GM18868 (cell line): ENCODE measurements at regions not wholly inside any gene's neighbourhood (a gene's known extent, or its start where the extent isn't known, plus 50 kb on each side); places are given as distances from the start of the nearest gene placed in this dataset.
A peak's percentile ranks its signal among the peaks of the same experiment; 100 is the strongest.

Experiments used
- ATAC-seq: cut with Tn5 transposase; IDR thresholded peaks from one replicate; pipeline ENCODE4 v1.9.1; 2021; ENCODE audit warnings: mild to moderate bottlenecking, moderate library complexity; ENCODE audit not compliant: unreplicated experiment

DNA sequence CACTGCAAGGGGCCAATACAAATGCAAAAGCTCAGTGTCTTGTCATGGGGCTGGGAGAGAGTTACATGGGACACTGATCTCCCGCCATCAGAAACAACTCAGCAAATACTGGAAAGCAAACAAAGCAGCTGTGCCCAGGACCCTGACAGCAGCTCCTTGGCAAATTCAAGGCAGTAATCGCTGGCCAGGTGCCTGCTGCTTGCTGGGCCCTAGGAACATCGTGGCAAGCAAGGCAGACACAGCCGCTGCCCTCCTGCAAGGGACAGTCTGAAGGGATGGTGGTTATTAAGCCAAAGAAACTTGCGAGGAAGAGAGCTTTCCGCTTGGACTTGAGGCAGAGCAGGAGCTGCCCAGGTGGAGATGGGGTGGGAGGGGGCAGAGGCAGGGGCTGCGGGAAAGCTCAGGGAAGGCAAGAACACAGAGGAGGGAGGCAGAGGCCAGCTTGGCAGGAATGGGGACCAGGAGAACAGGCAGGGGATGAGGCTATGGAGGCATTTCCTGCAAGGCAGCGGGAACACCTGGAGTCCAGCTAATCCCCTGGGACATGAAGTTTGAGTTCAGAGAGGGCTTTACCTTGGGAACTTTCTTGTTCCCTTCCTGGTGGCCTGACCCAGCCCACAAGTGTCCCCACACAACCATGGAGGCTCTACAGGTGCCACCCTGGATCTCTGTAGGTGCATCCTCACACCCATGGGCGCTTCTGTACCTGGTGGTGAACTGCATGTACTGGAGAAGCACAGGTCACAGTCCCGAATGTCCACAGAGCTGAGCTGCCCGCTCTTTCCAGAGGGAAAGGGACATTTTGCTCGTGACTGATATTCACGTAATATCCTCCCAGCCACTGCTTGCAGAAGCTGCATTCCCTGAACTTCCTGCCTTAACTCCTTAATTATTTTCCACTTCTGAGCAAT lies 78.7 kb upstream of the ATP2B2 start:
- ATAC-seq, result no peak

DNA sequence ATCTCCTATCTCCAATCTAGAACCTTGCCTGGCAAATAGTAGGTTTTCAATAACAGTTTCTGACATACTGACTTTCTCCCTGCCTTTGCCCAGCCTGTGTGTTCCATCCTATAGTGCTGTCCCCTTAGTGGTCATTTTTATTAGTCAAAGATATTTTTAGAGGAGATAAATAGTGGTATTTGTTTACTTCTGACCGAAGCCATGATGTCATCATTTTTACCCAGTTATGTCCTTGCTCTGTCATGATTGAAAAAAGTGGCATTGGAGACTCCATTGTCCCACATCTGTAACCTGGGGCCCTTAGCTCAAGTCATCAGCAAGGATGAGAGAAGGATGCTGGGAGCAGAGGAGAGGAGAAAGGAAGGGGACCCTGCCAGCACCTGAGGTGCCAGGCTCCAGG lies 80.6 kb upstream of the ATP2B2 start:
- no peak for ATAC-seq

DNA sequence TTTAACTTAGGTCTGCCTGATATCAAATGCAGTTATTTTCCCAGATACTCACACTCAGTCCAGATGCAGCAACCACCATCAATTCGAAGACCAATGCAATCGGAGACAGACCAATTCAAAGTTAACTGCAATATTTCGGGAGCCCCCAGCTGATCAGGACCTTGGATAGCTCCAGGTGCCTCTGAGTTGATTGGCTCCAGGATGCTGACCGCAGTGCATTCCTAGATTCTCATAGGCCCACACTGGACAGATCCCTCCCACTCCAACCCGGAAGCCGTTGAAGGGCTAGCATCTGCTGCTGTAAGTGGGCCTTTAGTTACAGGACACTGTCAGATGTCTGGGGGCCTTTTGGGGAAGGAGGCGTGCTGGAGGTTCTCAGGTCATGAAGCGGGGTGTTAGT lies 89.5 kb upstream of the ATP2B2 start:
- no peak for ATAC-seq

DNA sequence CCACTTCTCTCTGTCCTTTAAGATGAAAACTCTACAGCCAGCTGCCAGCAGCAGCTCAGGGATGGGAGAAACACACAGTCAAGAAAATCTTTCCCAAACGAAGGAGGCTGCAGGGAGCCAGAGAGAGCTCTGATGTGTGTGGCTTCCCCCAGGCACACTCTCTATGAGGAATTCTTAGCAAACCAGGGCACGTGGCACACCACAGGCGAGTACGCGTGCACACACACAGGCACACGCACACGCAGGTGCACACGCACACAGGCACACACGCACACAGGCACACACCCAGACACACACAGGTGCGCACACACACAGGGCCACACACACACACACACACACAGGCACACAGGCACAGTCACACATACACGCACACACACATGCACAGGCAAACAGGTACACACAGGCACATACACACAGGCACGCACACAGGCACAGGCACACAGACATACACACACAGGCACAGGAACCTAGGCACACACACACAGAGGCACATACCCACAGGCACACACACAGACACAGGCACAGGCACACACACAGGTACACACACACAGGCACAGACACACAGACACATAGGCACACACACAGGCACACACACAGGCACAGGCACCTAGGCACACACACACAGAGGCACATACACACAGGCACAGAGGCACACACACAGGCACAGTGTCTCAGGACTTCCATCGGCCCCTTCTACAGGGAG lies 91.5 kb upstream of the ATP2B2 start:
- ATAC-seq, result no peak

DNA sequence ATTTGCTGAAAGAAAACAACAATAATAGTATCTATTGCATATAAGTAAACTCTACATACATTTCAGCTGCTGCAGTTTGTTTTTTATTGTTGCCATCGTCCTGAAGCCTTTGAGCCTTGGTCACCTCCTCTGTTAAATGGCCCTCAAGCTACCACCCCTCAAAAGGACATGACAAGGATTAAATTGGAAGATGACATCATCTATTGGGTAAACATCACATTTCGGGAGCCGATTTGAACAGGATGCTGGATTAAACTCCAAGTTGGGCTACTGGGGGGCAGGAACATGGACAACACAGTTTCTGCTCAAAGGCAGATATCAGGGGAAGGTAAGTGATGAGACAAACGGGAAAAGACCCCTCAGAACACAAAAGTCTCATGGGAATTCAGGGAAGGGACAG lies 92.3 kb upstream of the ATP2B2 start:
- no peak for ATAC-seq

DNA sequence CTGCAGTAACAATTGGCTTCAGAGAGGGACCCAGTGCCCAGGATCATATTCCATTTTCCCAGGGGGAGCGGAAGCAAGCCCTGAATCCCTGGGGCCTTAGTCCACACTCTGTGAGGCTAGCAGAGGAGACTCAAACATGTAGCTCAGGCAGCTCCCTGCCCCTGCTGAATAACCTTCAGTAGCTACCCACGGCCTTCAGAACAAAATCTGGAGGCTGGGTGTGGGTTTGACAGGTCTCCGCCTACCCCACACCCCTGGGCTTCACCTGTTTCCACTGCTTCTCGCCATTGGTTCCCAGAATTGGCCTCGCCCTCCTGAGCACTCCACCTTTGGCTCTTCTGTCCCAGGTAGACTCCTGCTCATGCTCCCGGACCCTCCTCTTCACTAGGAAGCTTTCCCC lies 93.6 kb upstream of the ATP2B2 start:
- no peak for ATAC-seq

DNA sequence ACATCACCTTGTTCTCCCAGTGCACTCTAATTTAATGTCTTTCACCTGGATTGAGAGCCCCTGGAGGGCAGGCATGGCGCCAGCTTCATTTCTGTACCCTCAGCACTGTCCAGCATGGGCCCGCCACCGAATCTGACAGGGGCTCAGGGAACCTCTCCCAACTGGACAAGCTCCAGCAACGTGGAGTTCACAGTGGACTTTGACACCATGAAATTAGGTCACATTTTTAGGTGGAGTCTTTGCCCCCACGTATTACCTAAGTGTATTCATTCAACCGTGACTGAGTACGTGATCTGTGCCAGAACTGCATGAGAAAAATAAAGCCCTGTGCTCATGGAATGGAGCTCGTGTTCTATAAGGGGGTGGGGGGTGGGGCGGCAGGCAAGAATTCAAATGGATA lies 94.1 kb upstream of the ATP2B2 start:
- ATAC-seq, result no peak

DNA sequence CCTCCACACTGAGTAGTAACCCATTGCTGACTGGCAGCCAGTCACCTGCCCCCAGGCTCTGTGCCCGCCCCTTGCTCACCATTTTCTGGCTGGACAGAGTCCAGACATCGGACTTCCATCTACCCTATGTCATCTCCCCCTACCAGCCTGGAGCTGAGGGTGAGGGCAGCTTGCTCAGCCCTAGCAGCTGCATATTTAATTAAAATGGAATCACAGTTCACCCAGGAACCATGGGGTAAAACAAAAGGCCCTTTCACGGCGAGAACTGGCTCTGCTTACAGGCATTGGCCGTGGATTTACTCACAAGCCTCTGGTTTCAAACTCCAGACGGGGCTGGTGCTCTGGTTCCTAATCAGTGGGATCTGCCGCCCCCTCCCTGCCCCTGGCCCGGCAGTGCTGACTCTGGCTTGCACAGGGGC lies 94.9 kb upstream of the ATP2B2 start:
- ATAC-seq, result no peak

DNA sequence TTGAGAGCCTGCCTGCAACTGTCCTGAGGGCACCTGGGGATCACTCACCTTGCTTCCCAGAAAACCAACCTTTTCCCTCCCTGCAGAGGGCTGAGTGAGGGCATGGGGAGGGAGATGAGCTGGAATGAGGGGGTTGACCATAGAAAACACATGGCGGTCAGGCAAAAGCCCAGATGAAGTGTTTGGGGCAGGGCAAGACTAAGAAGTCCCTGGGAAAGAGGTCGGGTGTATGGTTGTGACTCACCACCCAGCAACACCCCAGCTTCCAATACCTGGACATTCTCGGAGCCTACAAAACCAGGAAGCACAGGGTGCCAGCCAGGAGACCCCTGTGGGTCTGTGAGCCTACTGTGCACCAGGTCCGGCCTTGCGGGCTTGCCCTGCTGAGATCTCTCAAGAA lies 95.3 kb upstream of the ATP2B2 start:
- no peak for ATAC-seq

DNA sequence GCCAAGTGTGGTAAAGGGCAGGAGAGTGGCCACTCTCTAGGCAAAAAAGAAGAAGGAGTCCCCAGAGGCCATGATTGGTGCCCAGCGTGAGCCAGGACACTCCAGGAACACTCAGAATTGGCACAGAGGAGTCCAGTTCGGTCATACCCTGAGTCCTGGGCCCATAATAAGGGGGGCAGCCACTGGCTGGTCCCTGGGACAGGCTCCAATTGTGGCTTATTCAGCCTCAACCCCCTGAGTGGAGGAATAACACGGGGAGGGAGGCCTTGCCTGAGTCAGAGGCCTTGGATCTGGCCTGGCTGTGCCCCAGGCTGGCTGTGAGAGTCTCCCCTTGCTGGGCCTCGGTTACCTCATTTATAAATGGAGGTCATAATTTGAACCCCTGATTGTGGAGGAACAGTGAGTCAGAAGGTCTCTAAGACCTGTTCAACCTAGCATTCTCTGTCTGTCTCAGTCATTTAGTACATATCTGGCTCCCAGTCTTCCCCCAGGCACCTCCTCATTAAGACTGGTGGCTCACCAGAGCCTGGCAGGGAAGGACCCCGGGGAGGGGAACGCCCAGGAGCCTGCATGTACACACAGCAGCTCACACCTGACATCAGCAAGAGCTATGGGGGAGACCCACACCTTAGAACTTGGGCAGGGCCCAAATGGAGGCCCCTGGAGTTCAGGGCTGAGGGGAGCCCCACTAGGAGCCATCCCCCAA lies 95.9 kb upstream of the ATP2B2 start:
- ATAC-seq, result no peak

DNA sequence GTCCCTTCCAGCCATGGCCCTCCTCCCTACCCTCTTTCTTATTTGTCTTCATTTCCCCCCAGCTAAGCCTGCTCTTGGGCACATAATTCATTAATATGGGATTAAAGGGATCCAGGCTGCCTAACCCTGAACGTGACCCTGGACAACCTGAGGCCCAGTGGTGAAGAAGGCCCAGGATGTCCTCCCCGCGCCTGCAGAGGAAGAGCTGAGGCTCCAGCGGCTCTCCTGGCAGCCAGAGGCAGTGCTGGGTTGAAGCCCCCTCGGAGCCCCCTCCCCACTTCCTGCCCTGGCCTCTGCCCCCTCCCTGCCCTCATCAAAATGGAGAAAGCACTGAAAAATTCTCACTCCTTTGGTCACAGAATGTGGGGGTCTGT lies 96.5 kb upstream of the ATP2B2 start:
- no peak for ATAC-seq

DNA sequence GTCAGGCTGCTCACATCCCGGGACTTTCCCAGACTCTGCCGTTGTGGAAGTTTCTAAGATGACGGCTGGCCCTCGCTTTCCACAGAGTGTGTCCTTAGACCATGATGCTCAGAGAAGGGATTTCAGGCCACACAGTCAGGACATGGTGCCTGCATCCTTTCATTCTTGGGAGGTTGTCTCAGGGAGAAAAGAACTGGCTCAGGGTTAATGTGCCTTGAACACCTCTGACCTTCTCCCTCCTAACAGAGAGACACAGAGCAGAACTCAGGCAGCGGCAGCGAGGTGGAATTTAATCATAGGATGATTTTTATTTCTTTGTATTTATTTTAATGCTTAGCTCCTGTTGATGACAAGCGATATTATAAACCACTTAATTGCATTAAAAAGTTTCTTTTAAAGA lies 96.9 kb upstream of the ATP2B2 start:
- ATAC-seq, result no peak

DNA sequence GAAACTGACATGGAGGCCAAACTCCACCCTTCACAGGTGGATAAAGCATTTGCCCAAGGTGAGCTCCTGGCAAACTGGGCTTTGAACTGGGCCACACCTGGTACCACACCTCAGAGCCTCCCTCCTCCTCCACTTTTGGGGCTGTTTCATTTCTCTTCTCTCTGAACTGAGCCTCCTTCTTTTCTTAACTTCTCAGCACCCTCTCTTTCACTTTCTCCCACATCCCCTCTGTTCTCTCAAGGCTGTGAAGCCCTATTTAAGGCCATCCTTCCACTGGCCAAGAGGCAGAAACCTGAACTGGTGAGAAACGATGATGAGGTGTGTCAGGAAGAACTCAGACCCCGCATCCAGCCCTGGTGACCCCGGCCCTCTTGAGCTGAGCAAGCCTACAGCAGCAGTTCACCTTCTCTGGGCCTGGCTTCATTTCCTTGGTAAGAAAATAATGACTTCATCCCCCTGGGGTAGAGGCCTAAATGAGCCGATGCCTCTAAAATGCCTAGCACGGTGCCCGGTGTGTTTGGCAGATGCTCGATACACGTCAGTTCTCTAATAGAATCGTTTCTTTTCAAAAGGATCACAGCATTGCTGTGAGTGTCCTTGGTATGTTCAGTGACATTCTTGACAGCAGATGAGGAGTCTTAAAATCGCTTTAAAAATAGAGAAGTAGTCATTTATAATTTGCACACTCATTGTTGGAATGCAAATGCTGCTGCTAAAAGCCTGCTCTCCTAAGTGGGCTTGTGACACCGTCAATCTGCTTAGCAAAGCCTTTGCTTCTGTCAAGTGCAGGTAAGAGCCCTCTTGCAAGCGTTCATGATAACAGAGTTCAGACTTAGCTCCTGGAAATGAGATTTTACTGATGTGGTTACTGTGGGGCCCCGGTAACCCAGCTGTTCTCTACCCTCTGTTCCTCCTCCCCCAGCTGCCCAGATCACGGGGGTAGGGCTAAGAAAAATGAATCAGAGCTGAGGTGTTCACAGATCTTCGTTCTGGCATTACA lies 97.7 kb upstream of the ATP2B2 start:
- ATAC-seq, result peak; percentile 77

DNA sequence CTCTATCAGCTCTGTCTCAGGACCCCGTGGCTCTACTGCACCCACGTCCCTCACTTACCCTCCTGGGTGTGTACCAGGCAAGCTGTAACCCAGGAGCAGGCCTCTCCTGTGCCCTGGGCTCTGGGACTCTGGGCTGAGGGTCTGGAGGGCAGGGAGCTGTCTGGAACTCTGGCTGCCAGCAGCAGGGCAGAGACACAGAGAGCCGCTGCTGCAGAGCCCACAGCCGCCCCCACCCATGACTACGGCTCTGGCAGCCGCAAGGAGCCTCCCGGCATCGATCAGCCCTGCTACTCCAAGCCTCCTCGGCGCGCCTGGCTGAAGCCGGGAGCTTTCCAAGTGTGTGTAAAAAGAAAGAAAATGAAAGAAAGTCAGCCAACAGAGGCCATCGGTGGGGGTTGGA lies 103.7 kb upstream of the ATP2B2 start:
- no peak for ATAC-seq

DNA sequence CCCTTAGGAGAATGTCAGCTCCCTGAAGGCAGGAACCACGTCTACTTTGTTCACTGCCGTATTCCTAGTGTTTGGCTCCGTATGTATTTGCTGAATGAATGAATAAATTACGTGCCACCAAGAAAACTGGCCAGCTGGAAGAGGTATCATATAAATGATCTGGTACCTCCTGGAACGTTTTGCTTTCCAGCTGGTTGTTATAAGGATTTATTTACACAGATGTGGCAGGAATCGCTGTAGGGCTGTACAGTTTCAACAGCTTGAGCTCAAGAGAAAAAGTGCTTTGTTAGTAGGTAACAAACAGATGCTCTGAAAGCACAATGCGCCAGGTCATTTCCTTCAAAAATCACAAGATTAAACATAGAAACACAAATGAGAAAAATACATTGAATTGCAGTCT lies 108.8 kb upstream of the ATP2B2 start:
- no peak for ATAC-seq

DNA sequence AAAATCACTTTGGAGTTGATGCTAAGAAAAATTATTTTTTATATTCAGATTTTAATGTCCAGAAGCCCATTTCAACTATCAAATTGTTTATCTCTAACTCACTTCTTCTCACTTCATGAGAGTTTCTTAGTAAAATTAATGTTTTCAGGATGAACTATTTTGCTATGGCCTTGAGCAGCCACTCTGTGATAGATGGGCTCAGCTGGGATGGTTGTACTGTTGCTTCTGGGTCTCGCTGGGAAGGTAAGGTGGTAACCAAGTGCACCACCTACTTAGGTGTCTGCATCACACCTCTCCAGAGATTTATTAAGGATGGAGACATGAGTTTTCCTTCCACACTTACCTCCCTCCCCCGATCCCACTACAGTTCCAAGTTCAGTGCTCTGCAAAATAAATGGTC lies 110.3 kb upstream of the ATP2B2 start:
- ATAC-seq, result no peak

DNA sequence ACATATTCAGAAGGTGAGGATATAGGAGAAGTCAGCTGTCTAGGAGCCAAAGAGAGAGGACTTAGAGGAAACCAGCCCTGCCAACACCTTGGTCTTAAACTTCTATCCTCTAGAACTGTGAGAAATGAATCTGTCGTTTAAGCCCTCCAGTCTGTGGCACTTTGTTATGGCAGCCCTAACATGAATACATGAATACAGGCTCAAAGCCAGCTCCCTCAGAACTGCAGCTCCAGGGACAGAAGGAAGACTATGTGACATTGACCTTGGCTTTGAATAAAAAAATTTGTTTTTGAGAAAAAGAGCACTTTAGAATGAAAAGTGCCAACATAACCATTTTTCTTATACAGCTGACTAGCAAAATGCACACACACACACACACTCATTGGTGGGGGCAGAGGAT lies 110.9 kb upstream of the ATP2B2 start:
- ATAC-seq, result no peak

DNA sequence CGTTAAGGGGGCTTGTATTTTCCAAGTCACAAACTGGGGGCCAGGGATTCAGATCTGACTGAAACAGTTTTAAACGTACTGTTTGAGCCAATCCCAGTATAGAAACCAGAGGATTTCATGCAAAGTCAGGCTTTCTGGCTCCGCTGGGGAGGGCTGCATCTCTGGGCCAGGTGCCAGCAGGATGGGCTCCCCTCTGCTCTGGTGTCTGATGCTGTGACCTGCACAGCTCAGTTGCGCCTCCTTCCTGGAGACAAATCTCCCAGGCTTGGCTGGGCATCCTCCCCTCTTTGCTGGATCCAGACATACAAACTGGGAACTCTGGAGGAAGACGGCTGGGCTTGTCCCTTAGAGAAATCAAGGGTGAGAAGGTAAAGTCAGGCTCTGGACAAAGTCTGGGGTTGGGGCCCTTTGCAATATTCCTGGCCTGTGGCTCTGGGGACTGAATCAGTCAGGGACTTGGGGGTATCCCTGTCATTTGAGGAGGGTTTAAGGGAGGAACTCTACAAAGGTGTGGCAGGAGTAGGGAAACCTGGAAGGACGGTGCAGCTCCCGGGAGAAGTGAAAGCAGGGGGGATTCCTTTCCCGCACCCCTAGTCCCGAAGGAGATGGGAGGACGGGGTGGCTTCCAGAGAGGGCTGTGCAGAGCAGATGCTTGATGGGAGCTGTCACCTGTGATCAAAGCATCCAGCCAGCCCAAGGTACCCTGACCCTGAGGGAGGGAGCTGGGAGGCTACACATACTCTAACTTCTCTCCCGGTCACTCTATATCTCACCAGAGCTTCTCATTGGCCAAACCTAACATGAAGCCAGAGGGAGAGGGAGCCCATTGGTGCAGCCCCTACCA lies 114.8 kb upstream of the ATP2B2 start:
- ATAC-seq, result no peak

DNA sequence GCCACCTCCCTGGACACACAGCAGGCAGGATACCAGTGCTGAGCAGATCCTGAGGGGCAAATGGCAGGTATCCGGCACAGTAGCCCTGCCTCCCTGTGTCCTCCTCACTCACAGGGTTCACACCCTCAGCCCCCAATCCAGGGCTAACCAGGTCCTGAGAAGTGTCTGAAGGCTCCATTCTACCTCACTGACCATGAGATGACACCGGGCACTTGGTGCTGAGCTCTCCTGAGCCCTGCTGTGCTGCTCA lies 115.4 kb upstream of the ATP2B2 start:
- ATAC-seq, result no peak
